ENCODE measurements at regions not wholly inside any gene's neighbourhood (a gene's known extent, or its start where the extent isn't known, plus 50 kb on each side); places are given as distances from the start of the nearest gene placed in this dataset.
"Not testable (repeated sequence)": the region's sequence is repeated elsewhere in the genome, so short reads cannot be mapped to it uniquely, and the experiment has no call there.

- no peak for DNase-seq (ENCODE audit: low read depth)
- TF ChIP-seq, protein P1, sequence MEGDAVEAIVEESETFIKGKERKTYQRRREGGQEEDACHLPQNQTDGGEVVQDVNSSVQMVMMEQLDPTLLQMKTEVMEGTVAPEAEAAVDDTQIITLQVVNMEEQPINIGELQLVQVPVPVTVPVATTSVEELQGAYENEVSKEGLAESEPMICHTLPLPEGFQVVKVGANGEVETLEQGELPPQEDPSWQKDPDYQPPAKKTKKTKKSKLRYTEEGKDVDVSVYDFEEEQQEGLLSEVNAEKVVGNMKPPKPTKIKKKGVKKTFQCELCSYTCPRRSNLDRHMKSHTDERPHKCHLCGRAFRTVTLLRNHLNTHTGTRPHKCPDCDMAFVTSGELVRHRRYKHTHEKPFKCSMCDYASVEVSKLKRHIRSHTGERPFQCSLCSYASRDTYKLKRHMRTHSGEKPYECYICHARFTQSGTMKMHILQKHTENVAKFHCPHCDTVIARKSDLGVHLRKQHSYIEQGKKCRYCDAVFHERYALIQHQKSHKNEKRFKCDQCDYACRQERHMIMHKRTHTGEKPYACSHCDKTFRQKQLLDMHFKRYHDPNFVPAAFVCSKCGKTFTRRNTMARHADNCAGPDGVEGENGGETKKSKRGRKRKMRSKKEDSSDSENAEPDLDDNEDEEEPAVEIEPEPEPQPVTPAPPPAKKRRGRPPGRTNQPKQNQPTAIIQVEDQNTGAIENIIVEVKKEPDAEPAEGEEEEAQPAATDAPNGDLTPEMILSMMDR (IDR thresholded peaks at IDR 0.05; ENCODE audit: insufficient read depth, low read length), result no peak
Observed at GRCh38 chr4:28109801-28110200, 1249.2 kb downstream of the STIM2 start.

GRCh38 chr4:28112691-28113335, 1252.2 kb downstream of the STIM2 start:
- DNase-seq (ENCODE audit: low read depth); H3K4me3 ChIP-seq (ENCODE audit: low read depth, low read length): not testable (repeated sequence)

More at GRCh38 chr4:28109801-28110200, 1249.2 kb downstream of the STIM2 start:
- no peak overlapping the region for H3K4me3 ChIP-seq (ENCODE audit: low read depth, low read length)

- H3K4me3 ChIP-seq (ENCODE audit: low read depth, low read length), result not testable (repeated sequence)
Observed at GRCh38 chr4:28113586-28113985, 1252.9 kb downstream of the STIM2 start.

DNA sequence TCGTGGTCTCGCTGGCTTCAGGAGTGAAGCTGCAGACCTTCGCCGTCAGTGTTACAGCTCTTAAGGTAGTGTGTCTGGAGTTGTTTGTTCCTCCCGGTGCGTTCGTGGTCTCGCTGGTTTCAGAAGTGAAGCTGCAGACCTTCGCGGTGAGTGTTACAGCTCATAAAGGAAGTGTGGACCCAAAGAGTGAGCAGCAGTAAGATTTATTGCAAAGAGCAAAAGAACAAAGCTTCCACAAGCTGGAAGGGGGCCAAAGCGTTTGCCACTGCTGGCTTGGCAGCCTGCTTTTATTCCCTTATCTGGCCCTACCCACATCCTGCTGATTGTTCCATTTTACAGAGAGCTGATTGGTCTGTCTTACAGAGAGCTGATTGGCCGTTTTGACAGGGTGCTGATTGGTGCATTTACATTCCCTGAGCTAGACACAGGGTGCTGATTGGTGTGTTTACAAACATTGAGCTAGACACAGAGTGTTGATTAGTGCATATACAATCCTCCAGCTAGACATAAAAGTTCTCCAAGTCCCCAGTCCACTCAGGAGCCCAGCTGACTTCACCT, 1256.0 kb downstream of the STIM2 start:
- not testable (repeated sequence) for H3K4me3 ChIP-seq (ENCODE audit: low read depth, low read length); DNase-seq (ENCODE audit: low read depth)

More at GRCh38 chr4:28113586-28113985, 1252.9 kb downstream of the STIM2 start:
- DNase-seq (ENCODE audit: low read depth), result not testable (repeated sequence)

GRCh38 chr4:28117084-28117682, 1256.5 kb downstream of the STIM2 start:
- TF ChIP-seq, protein P1 (IDR thresholded peaks at IDR 0.05; ENCODE audit: insufficient read depth, low read length), result no peak
- DNase-seq (ENCODE audit: low read depth), result no peak
- H3K4me3 ChIP-seq (ENCODE audit: low read depth, low read length), result no peak overlapping the region

GRCh38 chr4:28146191-28146590, 1285.5 kb downstream of the STIM2 start:
- DNase-seq (ENCODE audit: low read depth), result no peak
- TF ChIP-seq, protein P1 (IDR thresholded peaks at IDR 0.05; ENCODE audit: insufficient read depth, low read length), result no peak

GRCh38 chr4:28148221-28148620, 1287.6 kb downstream of the STIM2 start:
- H3K4me3 ChIP-seq (ENCODE audit: low read depth, low read length), result no peak overlapping the region
- DNase-seq (ENCODE audit: low read depth), result no peak
- TF ChIP-seq, protein P1 (IDR thresholded peaks at IDR 0.05; ENCODE audit: insufficient read depth, low read length), result no peak

More at GRCh38 chr4:28146191-28146590, 1285.5 kb downstream of the STIM2 start:
- H3K4me3 ChIP-seq (ENCODE audit: low read depth, low read length), result no peak overlapping the region

DNA sequence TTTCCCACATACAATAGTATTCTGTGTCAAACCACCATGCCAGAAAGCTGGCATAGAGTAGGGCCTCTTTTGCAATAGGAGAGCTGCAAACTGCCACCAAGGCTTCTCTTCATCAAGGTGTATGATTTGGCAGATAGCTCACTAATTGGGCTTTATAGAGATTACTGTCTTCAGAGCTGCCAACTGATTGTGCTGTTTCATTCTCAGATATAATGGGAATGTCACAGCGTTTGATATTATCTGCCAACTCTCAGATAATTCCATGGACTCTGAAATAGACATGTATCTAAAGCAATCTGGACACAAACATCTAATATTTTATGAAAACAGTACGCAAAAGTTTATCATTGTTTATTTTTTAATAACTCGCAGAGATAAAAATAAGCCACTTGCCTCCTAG, 1289.1 kb downstream of the STIM2 start:
- H3K4me3 ChIP-seq (ENCODE audit: low read depth, low read length), result no peak overlapping the region
- no peak for DNase-seq (ENCODE audit: low read depth)
- TF ChIP-seq, protein P1 (IDR thresholded peaks at IDR 0.05; ENCODE audit: insufficient read depth, low read length), result no peak

Measured in fibroblast of the aortic adventitia (primary cell).